DND-41 (cell line): ENCODE measurements at regions not wholly inside any gene's neighbourhood (a gene's known extent, or its start where the extent isn't known, plus 50 kb on each side); places are given as distances from the start of the nearest gene placed in this dataset.

ENCODE experiments used
- ATAC-seq: fragments of 200-7000 bp; cut with Tn5 transposase; 3 replicates; pipeline ENCODE4 v1.9.1; 2021; ENCODE audit warnings: low read depth; ENCODE audit not compliant: insufficient read depth
- DNase-seq: peaks from one replicate; pipeline ENCODE4 v3.0.0-alpha.2; 2020
- H2AFZ ChIP-seq: 2 replicates; pipeline ENCODE4 v1.6.0; 2012; ENCODE audit warnings: low read depth, low read length
- H3K27ac ChIP-seq: 2 replicates; pipeline ENCODE4 v1.5.1; 2012; ENCODE audit warnings: low read length, inconsistent platforms
- H3K27me3 ChIP-seq: fragments of 200-600 bp; sonication (generic); 2 replicates; pipeline ENCODE4 v1.6.0; 2012; ENCODE audit warnings: low read length, mild to moderate bottlenecking, inconsistent platforms; ENCODE audit not compliant: insufficient read depth, poor library complexity
- H3K36me3 ChIP-seq: 2 replicates; pipeline ENCODE4 v1.5.1; 2012; ENCODE audit warnings: low read length, inconsistent platforms; ENCODE audit not compliant: insufficient read depth
- H3K4me1 ChIP-seq: 2 replicates; pipeline ENCODE4 v1.5.1; 2012; ENCODE audit warnings: mild to moderate bottlenecking, low read length; ENCODE audit not compliant: insufficient read depth
- H3K4me2 ChIP-seq: 2 replicates; pipeline ENCODE4 v1.6.0; 2012; ENCODE audit warnings: mild to moderate bottlenecking, moderate library complexity, low read length, inconsistent platforms; ENCODE audit not compliant: insufficient read depth
- H3K4me3 ChIP-seq, 2 experiments: fragments of 200-600 bp in 1 of 2; shearing (Covaris generic) in 1 of 2; 2 replicates each; pipeline ENCODE4 v1.5.1; 2012 to 2016; ENCODE audit warnings: inconsistent platforms in 2 of 2, low read length in 2 of 2, mild to moderate bottlenecking in 2 of 2, low read depth in 1 of 2, moderate library complexity in 1 of 2
- H3K79me2 ChIP-seq: 2 replicates; pipeline ENCODE4 v1.6.0; 2012; ENCODE audit warnings: low read length, inconsistent platforms; ENCODE audit not compliant: insufficient read depth
- H3K9ac ChIP-seq: 2 replicates; pipeline ENCODE4 v1.6.0; 2012; ENCODE audit warnings: low read depth, mild to moderate bottlenecking, inconsistent platforms, low read length, moderate library complexity
- H3K9me3 ChIP-seq: 2 replicates; pipeline ENCODE4 v1.5.1; 2012; ENCODE audit warnings: low read length, moderate library complexity, mild to moderate bottlenecking, inconsistent platforms; ENCODE audit not compliant: insufficient read depth, severe bottlenecking
- H4K20me1 ChIP-seq: 2 replicates; pipeline ENCODE4 v1.6.0; 2012; ENCODE audit warnings: low read length; ENCODE audit not compliant: insufficient read depth
- EZH2 ChIP-seq: IDR thresholded peaks from 3 replicates; pipeline ENCODE4 v1.6.1; 2012; ENCODE audit warnings: borderline replicate concordance, low read depth, mild to moderate bottlenecking, moderate library complexity, low read length, inconsistent platforms; ENCODE audit not compliant: severe bottlenecking
- TF ChIP-seq, protein P1 (sequence below): IDR thresholded peaks from 2 replicates; pipeline ENCODE4 v1.5.1; 2012; ENCODE audit warnings: borderline replicate concordance, low read length, moderate library complexity, mild to moderate bottlenecking; ENCODE audit not compliant: poor library complexity, severe bottlenecking; ENCODE audit errors: extremely low read depth

GRCh38 chr7:20521243-20521642 lies 94.2 kb upstream of the ABCB5 start:
- Histone ChIP-seq H2AFZ (no peak overlapping the region), H3K79me2 (no peaks in the 10 kb centered on the region), H4K20me1 (no peaks in the 10 kb centered on the region), H3K27me3 (no peaks in the 10 kb centered on the region), H3K4me1 (no peaks in the 10 kb centered on the region), H3K9ac (no peak overlapping the region), H3K4me3 (no peak overlapping the region), H3K27ac (no peak overlapping the region), H3K36me3 (no peaks in the 10 kb centered on the region), H3K4me2 (no peak overlapping the region), H3K9me3 (no peaks in the 10 kb centered on the region)
- no peak for DNase-seq
- ATAC-seq: no peak
- TF ChIP-seq, protein P1, sequence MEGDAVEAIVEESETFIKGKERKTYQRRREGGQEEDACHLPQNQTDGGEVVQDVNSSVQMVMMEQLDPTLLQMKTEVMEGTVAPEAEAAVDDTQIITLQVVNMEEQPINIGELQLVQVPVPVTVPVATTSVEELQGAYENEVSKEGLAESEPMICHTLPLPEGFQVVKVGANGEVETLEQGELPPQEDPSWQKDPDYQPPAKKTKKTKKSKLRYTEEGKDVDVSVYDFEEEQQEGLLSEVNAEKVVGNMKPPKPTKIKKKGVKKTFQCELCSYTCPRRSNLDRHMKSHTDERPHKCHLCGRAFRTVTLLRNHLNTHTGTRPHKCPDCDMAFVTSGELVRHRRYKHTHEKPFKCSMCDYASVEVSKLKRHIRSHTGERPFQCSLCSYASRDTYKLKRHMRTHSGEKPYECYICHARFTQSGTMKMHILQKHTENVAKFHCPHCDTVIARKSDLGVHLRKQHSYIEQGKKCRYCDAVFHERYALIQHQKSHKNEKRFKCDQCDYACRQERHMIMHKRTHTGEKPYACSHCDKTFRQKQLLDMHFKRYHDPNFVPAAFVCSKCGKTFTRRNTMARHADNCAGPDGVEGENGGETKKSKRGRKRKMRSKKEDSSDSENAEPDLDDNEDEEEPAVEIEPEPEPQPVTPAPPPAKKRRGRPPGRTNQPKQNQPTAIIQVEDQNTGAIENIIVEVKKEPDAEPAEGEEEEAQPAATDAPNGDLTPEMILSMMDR: no peak
- TF ChIP-seq EZH2: no peak

- Histone ChIP-seq H3K9ac (no peak overlapping the region), H3K36me3 (no peaks in the 10 kb centered on the region), H4K20me1 (no peaks in the 10 kb centered on the region), H3K27me3 (peaks cover 4% of the 10 kb centered on the region), H3K79me2 (no peaks in the 10 kb centered on the region), H3K27ac (no peak overlapping the region), H3K4me3 (no peak overlapping the region), H3K4me1 (no peaks in the 10 kb centered on the region), H3K4me2 (no peak overlapping the region), H2AFZ (no peak overlapping the region), H3K9me3 (peaks cover 8% of the 10 kb centered on the region)
- no peak for DNase-seq
- TF ChIP-seq, protein P1: no peak
- no peak for TF ChIP-seq EZH2
- no peak for ATAC-seq
These were observed 86.2 kb upstream of the ABCB5 start for GRCh38 chr7:20529260-20529659.

DNA sequence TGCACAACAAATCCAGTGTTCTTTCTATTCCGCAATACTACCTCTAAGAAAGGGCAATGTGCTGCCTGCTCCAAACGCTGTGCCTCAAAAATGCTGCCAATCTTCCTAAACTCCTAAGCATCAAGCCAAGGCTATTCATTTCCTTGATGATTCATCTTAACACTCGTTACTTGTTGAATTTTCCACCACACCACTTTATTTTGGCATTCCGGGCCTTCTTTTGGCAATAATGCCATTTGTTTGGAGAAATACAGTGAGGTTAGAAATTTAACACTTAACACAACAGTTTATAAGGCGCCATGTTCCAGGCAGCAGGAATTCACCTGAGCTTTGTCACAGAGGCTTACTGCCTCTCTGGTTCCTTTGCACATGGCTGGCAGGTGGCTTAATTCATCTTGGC lies 82.6 kb upstream of the ABCB5 start:
- Histone ChIP-seq H3K27ac (no peak overlapping the region), H3K4me3 (no peak overlapping the region), H3K27me3 (peaks cover 4% of the 10 kb centered on the region), H3K9ac (no peak overlapping the region), H3K4me2 (no peak overlapping the region), H2AFZ (no peak overlapping the region), H3K4me1 (no peaks in the 10 kb centered on the region), H3K36me3 (no peaks in the 10 kb centered on the region), H4K20me1 (no peaks in the 10 kb centered on the region), H3K9me3 (peaks cover 8% of the 10 kb centered on the region), H3K79me2 (no peaks in the 10 kb centered on the region)
- TF ChIP-seq, protein P1: no peak
- TF ChIP-seq EZH2: no peak
- ATAC-seq (no peak), DNase-seq (no peak)

- Histone ChIP-seq H3K4me3 (no peak overlapping the region), H3K9ac (no peak overlapping the region), H3K4me2 (no peak overlapping the region), H3K4me1 (no peaks in the 10 kb centered on the region), H2AFZ (no peak overlapping the region), H4K20me1 (no peaks in the 10 kb centered on the region), H3K27me3 (peaks cover 4% of the 10 kb centered on the region), H3K9me3 (no peaks in the 10 kb centered on the region), H3K36me3 (no peaks in the 10 kb centered on the region), H3K79me2 (no peaks in the 10 kb centered on the region), H3K27ac (no peak overlapping the region)
- DNase-seq (no peak), ATAC-seq (no peak)
- TF ChIP-seq, protein P1: no peak
- TF ChIP-seq EZH2: no peak
These were observed 80.9 kb upstream of the ABCB5 start for GRCh38 chr7:20534543-20534942.
